GM18517 (cell line): ENCODE measurements at regions not wholly inside any gene's neighbourhood (a gene's known extent, or its start where the extent isn't known, plus 50 kb on each side); places are given as distances from the start of the nearest gene placed in this dataset.

ENCODE experiments used
- ATAC-seq: cut with Tn5 transposase; IDR thresholded peaks from one replicate; pipeline ENCODE4 v1.9.1; 2021; ENCODE audit warnings: mild to moderate bottlenecking, moderate library complexity; ENCODE audit not compliant: unreplicated experiment

DNA sequence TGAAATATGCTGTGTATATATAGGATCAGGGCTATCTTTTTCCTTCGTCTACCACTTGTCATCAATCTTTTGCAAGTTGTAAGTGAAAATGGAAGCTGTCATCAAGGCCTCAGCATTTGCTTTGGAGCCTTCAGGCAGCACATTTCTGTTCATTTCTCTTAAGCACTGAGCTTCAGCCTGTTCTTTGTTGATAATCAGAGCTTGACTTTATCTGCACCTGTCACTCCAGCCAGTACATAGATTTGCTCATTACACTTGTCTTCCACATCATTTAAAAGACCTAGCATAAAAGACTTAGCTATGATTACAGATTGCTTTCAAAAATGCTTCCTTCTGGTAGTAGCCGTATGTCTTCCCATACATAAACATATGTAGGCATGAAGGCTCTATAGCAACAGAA lies 189.8 kb upstream of the GRIK2 start:
- ATAC-seq = no peak

DNA sequence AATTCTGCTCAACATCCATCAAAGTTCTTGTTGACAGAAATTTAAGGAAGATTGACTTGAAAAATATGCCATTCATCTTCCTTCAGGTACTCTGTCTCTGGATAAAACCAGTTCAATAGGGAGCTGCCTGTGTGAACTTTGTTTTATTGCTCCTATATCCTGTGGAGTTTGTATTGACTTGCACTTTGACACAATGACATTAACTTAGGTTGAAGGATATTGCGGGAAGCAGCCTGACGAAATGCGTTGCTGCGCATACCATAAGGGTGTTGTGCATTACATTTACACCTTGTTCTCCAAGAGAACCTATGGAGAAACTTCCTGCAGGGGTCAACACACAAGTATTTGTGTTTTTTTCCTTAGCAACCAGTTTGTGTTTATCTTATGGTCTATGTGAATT lies 185.4 kb upstream of the GRIK2 start:
- no peak for ATAC-seq

DNA sequence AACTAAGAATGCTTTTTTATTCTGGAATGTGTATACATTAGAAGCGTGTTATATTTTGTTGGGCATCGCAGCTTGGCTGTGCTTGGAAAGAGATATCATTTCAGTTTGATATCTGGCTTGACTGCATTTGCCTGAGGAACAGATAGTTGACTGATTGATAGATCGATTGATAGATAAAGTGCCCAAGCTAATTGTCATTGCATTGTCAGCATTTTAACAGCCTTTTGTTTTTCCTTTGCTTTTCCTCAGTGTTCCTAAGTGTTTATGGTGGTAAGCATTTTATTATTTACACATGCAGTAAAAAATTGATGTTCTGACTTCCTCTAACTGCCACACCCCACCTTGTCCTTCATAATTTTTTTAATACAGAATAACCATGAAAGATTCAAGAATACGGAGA lies 180.9 kb upstream of the GRIK2 start:
- no peak for ATAC-seq

DNA sequence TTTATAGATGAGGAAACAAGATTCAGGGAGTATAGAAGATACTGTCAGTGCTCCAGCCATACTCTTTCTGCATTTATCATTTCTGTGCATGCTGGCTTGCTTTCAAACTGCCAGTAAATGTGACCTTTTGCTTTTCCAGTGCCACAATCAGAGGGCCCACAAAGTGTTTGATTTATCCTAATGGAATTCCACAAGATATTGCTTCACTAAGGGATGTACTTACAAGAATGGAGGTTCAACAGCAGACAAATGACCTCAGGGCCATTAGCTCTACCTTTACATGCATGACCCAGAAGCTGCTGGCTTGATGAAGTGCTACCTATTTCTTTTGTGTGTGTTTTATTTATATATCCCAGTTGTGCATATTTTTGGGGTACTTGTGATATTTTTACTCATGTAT lies 171.5 kb upstream of the GRIK2 start:
- no peak for ATAC-seq

DNA sequence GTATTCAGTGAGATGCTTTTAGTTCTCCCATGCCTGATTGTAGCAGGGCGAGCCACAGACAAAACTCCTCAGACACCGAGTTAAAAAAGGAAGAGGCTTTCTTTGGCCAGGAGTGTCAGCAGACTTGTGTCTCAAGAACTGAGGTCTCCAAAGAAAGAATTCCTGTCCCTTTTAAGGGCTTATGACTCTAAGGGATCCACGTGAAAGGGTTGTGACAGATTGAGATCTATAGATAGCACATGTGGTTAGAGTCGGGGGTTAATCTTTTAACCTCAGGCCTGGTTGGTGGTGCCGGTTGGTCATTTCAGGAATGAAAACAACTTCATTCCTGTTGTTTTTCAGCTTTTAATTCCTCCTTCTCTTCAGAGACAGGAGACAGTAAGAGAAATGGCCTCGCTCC lies 168.8 kb upstream of the GRIK2 start:
- no peak for ATAC-seq

DNA sequence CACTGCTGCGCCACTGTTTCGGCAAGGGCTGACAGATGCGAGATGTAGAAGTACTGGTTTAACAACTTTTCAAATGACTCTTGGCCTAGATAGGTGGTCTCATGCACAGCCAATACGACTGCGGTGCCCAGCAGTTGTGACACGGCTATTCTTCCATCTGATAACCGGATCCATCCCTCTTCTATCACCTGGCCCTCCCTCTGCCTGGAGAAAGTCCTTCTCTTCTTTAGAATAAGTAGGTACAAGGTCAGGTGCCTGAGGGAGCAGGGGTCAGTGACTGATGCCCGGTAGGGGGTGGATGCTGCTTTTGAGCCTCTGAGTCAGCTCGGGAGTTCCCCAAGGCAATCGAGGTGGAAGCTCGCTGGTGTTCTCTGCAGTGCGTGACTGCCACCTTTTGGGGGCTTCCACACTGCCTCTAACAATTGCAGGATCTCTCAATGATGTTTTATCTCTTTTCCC lies 166.8 kb upstream of the GRIK2 start:
- ATAC-seq = no peak

DNA sequence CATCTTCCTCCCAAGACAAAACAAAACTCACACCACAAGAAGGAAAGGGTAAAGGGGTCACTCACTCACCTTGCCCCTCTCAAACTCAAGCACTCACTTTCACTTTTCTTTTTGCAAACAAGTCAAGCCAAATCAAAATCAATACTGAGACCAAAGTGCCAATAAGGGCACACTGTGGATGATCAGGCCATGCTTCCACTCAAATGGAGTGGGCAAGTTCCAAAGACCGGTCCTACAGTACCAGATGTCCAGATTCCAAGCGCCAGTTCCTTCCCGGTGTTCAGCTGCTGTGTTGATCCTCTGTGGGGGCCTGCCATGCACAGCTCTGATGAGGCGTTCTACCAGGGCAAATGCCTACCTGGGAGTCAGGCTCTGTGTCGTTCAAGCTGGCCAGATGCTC lies 162.6 kb upstream of the GRIK2 start:
- ATAC-seq = no peak

DNA sequence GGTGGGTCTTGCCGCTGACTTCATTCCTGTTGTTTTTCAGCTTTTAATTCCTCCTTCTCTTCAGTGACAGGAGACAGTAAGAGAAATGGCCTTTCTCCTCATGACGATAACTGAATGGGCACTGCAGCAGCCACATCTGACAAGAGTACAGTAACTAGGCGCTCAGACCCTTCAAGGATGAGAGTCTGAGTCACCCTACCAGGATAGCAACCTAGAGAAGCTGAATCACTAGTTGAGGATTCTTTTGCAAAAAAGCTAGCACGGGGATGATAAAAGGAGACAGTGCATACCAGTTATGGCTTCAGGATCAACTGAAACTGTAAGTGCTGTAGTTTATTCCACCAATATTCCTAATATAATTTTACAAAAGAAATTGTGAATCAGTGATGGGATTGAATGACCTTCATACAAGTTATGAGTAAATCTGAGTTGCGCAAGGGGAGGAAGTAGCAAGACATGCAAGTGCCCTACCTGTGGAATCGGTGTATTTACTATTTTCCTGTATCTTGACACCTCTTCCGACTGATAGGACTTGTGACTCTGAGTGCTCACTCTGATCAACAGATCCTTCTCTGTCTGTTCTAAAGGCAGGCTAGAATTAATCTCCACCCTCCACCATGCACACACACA lies 161.8 kb upstream of the GRIK2 start:
- ATAC-seq = no peak

DNA sequence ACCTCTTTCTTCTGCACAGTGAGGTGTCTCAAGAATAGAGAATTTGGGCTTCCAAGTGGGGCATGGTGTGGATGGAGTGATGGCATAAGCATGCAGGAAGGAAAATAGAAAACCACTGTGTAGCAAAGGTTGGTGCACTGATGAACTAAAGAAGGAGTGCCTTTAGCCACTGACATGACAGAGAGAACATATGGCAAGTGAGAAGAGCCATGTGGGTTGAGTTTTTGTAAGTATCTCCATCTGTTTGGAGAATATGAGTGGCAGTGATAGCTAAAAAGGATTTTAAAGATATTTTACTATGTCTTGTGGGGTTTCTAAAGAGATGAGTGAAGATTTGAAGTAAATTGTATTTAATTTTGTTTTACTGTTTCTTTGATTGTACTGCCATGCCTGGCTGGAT lies 160.5 kb upstream of the GRIK2 start:
- no peak for ATAC-seq

DNA sequence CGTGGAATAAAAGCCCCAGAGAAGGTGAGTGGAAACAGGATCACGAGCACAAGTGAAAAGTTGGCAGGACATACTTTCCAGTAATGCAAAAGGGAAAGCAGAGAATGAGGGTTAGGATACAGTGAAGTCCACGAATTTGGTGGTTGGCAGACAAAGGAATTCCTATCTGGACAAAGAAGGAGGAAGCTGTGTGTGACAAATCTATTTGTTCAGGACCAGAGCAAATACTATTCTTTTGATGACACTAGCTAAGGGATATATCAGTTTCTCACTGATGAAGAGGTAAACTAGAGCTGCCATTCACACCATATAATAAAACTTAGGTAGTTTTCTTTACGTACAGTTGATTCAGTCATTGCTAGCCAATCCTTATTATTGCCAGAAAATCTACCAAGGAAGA lies 156.8 kb upstream of the GRIK2 start:
- no peak for ATAC-seq

DNA sequence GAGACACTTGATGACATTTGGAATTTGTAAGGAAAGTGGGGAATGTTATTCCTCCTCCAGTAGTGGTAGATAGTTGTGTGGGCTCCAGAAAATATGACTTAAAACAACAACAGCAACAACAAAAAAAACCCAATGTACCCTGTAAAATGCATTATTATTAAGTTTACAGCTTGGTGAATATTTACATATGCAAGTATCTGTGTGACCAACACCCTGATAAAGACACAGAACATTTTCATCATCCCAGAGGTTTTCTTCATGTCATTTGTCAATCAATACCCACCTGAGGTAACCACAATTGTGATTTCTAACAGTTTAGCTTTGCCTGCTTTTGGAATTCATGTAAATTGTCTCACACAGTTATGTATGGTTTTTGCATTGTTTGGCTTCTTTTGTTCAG lies 152.1 kb upstream of the GRIK2 start:
- ATAC-seq = no peak

DNA sequence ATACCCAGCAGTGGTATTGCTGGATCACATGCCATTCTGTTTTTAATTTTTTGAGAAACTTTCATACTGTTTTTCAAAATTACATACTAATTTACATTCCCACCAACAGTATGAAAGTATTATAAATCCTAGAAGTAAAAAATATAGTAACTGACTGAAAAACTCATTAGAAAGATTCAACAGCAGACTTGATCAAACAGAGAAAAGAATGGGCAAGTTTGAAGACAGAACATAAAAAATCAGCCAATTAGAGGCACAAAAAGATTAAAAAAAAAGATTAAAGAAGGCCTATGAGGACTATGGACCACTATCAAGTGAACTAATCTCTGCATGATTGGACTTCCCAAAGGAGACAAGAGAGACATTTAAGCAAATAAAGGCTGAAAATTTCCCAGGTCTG lies 144.0 kb upstream of the GRIK2 start:
- no peak for ATAC-seq

DNA sequence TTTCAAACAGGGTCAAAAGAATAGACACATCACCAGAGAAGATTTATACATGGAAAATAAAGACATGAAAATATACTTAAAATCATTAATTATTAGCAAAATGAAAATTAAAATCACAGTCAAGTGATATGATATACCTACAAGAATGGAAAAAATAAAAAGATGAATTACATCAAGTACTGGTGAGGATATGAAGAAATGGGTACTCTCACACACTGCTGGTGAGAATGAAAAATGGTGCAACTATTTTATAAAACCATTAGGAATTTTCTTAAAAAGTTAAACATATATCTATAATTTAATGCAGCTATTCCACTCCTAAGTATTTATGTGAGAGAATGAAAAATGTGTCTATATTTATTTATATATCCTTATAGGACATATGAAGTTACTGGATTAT lies 136.3 kb upstream of the GRIK2 start:
- ATAC-seq = no peak

DNA sequence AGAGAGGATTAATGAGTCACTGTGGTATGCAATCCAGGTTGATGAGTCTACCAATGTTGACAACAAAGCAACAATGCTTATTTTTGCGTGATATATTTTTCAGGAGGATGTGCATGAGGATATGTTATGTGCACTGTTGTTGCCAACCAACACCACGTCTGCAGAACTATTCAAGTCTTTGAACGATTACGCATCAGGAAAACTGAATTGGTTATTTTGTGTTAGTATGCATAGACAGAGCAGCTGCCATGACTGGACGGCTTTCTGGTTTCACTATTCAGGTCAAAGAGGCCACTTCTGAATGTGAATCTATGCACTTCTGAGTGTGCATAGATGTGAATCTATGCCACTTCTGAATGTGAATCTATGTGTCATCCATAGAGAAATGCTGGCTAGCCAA lies 134.0 kb upstream of the GRIK2 start:
- ATAC-seq = no peak

DNA sequence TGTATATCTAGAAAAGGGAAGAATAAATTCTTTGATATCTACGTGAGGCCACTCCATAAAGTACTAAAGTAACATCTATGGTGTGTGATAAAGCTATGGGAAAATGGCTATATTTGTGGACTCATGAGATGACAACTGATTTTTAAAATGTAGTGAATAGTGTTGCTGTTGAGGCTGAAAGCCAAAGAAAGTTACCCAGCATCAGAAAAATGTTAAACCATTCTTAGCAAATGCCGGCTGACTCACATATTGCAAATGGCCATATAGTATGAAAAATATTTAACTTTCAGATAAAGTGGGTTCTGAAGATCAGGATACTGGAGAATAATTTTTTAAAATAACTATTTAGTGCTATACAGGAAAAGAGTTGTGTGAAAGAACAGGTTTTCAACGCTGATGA lies 129.9 kb upstream of the GRIK2 start:
- no peak for ATAC-seq

DNA sequence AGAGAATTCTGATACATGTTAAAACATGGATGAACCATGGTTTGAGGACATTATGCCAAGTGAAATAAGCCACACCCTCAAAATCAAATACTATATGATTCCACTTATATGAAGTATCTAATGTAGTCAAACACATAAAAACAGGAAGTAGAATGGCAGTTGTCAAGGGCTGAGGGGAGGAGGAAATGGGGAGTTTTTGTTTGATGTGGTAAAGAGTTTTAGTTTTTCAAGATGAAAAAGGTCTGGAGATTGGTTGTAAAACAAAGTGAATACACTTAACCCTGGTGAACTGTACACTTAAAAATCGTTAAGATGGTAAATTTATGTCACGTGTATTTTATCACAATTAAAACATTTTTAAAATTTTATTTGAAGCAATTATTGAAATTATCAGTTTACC lies 127.4 kb upstream of the GRIK2 start:
- no peak for ATAC-seq

DNA sequence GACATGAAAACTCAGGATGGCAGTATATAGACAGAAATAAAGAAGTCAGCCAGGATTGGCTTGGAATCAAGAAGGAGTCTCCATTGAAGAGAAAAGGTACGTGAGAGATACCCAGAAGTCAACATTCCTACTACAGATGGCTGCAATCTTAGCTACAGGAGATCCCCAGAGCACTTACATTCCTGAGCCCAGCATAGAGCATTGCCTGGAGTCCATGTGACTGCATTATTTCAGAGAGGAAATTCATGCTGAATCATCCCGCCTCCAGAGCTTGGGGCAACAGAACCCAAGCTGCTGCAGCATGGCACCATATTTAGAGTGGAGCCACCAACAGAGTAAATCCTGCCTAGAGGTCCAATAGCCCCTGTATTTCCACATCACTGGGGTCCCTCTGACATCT lies 125.0 kb upstream of the GRIK2 start:
- no peak for ATAC-seq

DNA sequence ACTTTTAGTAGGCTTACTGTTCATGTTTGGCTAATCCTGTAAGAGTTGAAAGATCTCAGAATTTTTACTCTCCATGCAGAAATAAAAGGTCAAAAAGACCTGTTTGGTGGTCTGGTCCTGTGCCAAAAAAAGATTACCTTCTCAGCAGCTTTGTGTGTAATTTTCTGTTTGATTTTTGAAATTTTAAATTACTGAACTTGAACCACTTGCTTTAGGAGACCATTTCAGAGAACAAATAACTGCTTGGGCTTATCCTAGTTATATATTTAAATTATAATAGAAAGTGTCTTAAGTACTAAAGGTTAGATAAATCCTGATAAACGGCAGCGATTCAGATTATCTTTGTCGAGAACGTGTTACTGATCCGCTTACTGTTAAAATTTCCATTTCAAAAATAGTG lies 118.3 kb upstream of the GRIK2 start:
- ATAC-seq = no peak

DNA sequence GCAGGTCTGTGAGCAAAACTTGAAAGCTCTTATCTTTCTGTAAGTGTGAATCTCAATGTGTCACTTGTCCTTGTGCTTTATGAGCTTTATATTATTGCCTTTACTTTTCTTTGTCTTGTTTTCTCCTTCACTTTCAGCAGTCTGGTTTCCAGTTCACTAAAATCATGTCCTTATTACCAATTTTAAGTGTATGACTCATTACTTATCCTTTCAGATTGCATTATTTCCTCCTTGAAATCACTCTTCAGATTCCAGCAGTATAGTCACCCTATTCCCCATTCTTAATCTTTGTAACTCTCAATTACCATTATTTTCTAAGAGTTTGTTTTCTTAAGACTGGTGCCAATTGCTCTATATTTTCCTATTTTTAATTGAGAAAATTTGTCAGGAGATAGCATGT lies 117.4 kb upstream of the GRIK2 start:
- ATAC-seq = no peak

DNA sequence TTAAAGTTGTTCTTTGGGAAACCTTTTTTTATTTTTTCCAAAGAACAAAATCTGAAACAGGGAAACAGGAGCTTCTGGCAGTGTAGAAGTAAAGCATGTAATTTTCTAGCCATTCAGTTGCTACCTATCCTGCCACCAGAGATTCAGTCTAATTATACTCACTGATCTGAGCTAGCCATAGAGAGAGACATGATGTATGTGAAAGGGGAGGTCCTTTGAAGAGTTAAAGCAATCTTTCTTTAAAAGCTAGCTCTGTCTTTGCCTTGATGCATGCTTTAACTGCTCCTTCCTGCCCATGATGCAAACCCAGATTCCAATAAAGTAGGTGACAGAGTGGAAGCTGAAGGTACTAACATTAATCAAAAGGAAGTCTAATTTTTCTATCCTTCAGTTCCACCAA lies 114.1 kb upstream of the GRIK2 start:
- ATAC-seq = no peak

DNA sequence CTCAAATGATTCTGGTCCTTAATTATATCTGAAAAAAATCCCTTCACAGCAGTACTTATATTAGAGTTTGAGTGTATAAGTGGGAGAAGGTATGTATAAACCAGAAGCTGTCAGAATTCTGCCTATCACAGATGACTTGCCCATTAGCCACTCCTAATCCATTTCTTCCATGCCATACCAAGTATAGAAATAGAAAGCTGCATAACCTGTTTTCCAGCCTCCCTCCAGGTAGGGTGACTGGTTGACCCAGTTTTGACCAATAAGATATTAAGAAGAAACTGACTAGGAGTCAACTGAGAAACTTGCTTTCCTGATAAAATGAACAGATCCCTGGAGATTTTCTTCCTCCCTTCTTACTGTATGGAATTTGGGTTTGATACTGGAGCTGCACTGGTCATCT lies 112.2 kb upstream of the GRIK2 start:
- ATAC-seq = no peak

DNA sequence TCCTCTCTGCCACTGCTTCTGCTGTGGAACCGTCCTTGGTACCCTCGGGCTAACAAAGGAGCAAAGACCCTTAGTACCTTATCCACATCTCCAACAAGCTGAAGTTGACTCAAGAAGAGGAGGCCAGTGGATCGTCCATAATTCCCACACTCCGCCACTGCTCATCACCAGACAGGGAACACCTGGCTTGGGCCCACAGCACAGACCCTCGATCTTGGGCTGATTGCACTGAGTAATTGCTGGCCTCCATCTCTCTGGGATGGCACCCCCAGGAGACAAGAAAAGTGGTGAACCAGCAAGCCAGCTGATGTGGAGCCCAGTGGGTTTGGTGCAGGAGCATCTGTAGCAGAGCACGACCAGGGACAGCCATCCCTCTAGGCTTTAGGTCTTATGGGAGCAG lies 109.4 kb upstream of the GRIK2 start:
- no peak for ATAC-seq

DNA sequence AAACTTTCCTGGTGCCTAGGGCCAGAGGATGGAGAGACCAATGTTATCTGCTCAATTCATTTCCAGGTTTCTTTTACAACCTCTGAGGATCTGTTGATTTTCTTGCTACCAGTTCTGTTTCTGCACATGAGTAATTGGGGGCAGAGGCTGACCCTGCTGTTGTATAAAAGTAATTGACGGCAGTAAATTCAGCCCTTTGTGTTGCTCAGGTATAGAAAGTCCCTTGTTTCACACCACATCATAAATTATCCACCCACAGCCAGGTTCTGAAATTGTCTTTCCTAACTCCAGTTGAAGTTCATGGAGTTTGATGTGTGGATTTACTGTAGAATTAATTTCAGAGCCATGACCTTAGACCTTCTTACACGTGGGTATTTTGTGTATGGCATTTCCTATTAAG lies 107.4 kb upstream of the GRIK2 start:
- no peak for ATAC-seq

DNA sequence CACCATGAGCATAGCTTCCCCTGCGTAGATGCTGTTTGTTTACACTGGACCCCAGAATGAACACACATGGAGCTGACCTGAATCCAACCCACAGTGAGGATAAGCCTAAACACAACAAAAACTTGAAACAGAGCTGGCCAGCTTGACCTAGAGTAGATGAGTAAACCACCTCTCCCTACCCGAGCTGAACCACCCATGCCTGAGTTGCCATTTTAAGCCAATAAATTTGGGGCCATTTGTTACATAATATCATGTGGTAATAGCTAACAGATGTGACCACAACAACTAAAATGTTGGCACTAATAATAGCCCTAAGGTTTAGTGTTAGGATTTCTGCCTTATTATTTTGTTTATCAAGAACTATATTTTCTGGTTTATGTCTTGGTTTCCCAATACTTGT lies 103.2 kb upstream of the GRIK2 start:
- ATAC-seq = no peak
